HCT116 (cell line): ENCODE measurements at regions not wholly inside any gene's neighbourhood (a gene's known extent, or its start where the extent isn't known, plus 50 kb on each side); places are given as distances from the start of the nearest gene placed in this dataset.
"Not testable (repeated sequence)": the region's sequence is repeated elsewhere in the genome, so short reads cannot be mapped to it uniquely, and the experiment has no call there.

ENCODE experiments used
- CEBPB ChIP-seq: IDR thresholded peaks from 2 replicates; pipeline ENCODE4 v1.6.1; 2012; ENCODE audit warnings: low read depth
- CTCF ChIP-seq, 3 experiments: fragments of 200-600 bp in 1 of 3; sonication (generic) in 1 of 3; IDR thresholded peaks in 2 of 3; conservative IDR thresholded peaks in 1 of 3; 2 replicates each; pipeline ENCODE4 v1.5.1; 2012 to 2017; ENCODE audit warnings: low read depth in 2 of 3, low read length in 2 of 3, antibody characterized with exemption in 1 of 3, borderline replicate concordance in 1 of 3, control low read depth in 1 of 3, mild to moderate bottlenecking in 1 of 3, mixed read lengths in 1 of 3, mixed run types in 1 of 3, moderate library complexity in 1 of 3; ENCODE audit not compliant: insufficient read depth in 1 of 3
- EZH2 ChIP-seq: fragments of 200-600 bp; sonication (generic); IDR thresholded peaks from 2 replicates; pipeline ENCODE4 v1.6.1; 2017; ENCODE audit warnings: antibody characterized with exemption, mixed run types
- EZH2phosphoT487 ChIP-seq: fragments of 200-600 bp; IDR thresholded peaks from 2 replicates; pipeline ENCODE4 v1.6.1; 2018; ENCODE audit warnings: antibody characterized with exemption, borderline replicate concordance
- FOSL1 ChIP-seq: IDR thresholded peaks from 2 replicates; pipeline ENCODE4 v1.6.1; 2012; ENCODE audit warnings: low read depth
- POLR2A ChIP-seq: IDR thresholded peaks from 2 replicates; pipeline ENCODE4 v1.7.0; 2011; ENCODE audit warnings: borderline replicate concordance; ENCODE audit not compliant: insufficient read depth, insufficient read length; ENCODE audit errors: extremely low read depth
- POLR2AphosphoS5 ChIP-seq: IDR thresholded peaks from 2 replicates; pipeline ENCODE4 v1.6.1; 2011; ENCODE audit warnings: mild to moderate bottlenecking, low read depth, low read length, moderate library complexity
- RAD21 ChIP-seq: IDR thresholded peaks from 2 replicates; pipeline ENCODE4 v1.6.1; 2012; ENCODE audit warnings: low read depth, mild to moderate bottlenecking
- TCF7L2 ChIP-seq: IDR thresholded peaks from 2 replicates; pipeline ENCODE4 v1.7.0; 2011; ENCODE audit warnings: borderline replicate concordance, inconsistent platforms; ENCODE audit not compliant: insufficient read depth, insufficient read length; ENCODE audit errors: extremely low read depth
- ZNF274 ChIP-seq: fragments of 200-500 bp; sonication (Bioruptor generic); IDR thresholded peaks from 2 replicates; pipeline ENCODE4 v1.6.1; 2014; ENCODE audit warnings: mild to moderate bottlenecking, low read depth, low read length, inconsistent platforms
- TF ChIP-seq, protein P1 (sequence below): IDR thresholded peaks from 2 replicates; pipeline ENCODE4 v1.6.1; 2012

DNA sequence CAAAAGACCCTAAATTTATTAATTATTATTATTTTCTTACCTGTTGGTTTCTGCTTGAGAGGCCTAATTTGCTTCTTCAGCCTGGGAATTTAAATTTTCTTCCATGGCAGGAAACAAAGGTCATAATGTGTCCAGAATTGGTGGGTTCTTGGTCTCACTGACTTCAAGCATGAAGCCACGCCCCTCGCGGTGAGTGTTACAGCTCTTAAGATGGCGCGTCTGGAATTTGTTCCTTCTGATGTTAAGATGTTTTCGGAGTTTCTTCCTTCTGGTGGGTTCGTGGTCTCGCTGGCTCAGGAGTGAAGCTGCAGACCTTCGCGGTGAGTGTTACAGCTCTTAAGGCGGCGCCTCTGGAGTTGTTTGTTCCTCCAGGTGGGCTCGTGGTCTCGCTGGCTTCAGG, 998.7 kb upstream of the SPRY2 start:
- not testable (repeated sequence) for TF ChIP-seq TCF7L2; CTCF (IDR thresholded peaks at IDR 0.05 in 2 of 3, conservative IDR thresholded peaks at IDR 0.05 in 1 of 3; ENCODE audit: borderline replicate concordance in 1 of 3, insufficient read depth in 1 of 3, low read depth in 2 of 3, low read length in 2 of 3); POLR2AphosphoS5; ZNF274; CEBPB; FOSL1; EZH2phosphoT487; EZH2; POLR2A; RAD21
- TF ChIP-seq, protein P1, sequence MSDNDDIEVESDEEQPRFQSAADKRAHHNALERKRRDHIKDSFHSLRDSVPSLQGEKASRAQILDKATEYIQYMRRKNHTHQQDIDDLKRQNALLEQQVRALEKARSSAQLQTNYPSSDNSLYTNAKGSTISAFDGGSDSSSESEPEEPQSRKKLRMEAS, result not testable (repeated sequence)
